ENCODE measurements at regions not wholly inside any gene's neighbourhood (a gene's known extent, or its start where the extent isn't known, plus 50 kb on each side); places are given as distances from the start of the nearest gene placed in this dataset.

GRCh38 chr6:67538032-67538431 lies 1097.0 kb upstream of the ADGRB3 start:
- ATAC-seq (no peak), FAIRE-seq (no peak), DNase-seq (no peak)
- WGBS, 2 donors, result 23 to 50% methylated on average over 1 of the region's 1 CpG
- TF ChIP-seq, protein P1, sequence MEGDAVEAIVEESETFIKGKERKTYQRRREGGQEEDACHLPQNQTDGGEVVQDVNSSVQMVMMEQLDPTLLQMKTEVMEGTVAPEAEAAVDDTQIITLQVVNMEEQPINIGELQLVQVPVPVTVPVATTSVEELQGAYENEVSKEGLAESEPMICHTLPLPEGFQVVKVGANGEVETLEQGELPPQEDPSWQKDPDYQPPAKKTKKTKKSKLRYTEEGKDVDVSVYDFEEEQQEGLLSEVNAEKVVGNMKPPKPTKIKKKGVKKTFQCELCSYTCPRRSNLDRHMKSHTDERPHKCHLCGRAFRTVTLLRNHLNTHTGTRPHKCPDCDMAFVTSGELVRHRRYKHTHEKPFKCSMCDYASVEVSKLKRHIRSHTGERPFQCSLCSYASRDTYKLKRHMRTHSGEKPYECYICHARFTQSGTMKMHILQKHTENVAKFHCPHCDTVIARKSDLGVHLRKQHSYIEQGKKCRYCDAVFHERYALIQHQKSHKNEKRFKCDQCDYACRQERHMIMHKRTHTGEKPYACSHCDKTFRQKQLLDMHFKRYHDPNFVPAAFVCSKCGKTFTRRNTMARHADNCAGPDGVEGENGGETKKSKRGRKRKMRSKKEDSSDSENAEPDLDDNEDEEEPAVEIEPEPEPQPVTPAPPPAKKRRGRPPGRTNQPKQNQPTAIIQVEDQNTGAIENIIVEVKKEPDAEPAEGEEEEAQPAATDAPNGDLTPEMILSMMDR (IDR thresholded peaks at IDR 0.05), result no peak
- intact Hi-C loops (cut with DNase I), result no loop called here
- Histone ChIP-seq H3K27me3 (no peaks in the 10 kb centered on the region), H3K9me3 (no peaks in the 10 kb centered on the region), H3K36me3 (no peaks in the 10 kb centered on the region), H3K4me3 (no peak overlapping the region), H3K27ac (no peak overlapping the region), H3K4me1 (no peaks in the 10 kb centered on the region)

- Histone ChIP-seq H3K4me1 (no peaks in the 10 kb centered on the region), H3K9me3 (no peaks in the 10 kb centered on the region), H3K27ac (no peak overlapping the region), H3K27me3 (no peaks in the 10 kb centered on the region), H3K4me3 (no peak overlapping the region), H3K36me3 (no peaks in the 10 kb centered on the region)
- TF ChIP-seq, protein P1 (IDR thresholded peaks at IDR 0.05), result no peak
- ATAC-seq (no peak), DNase-seq (no peak), FAIRE-seq (no peak)
- WGBS, 2 donors, result 71 to 89% methylated on average over 3 of the region's 3 CpGs
- intact Hi-C loops (cut with DNase I), result no loop called here
Measured at GRCh38 chr6:67535946-67536345, 1099.1 kb upstream of the ADGRB3 start.

DNA sequence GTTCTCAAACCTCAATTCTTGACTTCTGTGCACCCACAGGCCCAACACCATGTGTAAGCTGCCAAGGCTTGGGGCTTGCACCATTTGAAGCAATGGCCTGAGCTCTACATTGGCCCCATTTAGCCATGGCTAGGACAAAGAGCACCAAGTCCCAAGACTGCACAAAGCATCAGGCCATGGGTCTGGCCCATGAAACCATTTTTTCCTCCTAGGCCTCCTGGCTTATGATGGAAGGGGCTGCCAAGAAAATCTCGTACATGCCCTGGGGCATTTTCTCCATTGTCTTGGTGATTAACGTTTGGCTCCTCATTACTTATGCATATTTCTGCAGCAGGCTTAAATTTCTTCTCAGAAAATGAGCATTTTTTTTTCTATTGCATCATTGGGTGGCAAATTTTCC lies 1128.7 kb upstream of the ADGRB3 start:
- no peak for FAIRE-seq
- 39 to 61% methylated on average over 2 of the region's 2 CpGs for WGBS, 2 donors
- TF ChIP-seq, protein P1 (IDR thresholded peaks at IDR 0.05), result no peak
- Histone ChIP-seq H3K36me3 (no peaks in the 10 kb centered on the region), H3K9me3 (no peaks in the 10 kb centered on the region), H3K4me1 (no peaks in the 10 kb centered on the region), H3K27me3 (no peaks in the 10 kb centered on the region), H3K27ac (no peak overlapping the region), H3K4me3 (no peak overlapping the region)
- ATAC-seq, result no peak
- intact Hi-C loops (cut with DNase I), result no loop called here
- no peak for DNase-seq

GRCh38 chr6:67501755-67502154 lies 1133.3 kb upstream of the ADGRB3 start:
- Histone ChIP-seq H3K27ac (no peak overlapping the region), H3K36me3 (no peaks in the 10 kb centered on the region), H3K9me3 (no peaks in the 10 kb centered on the region), H3K4me3 (no peak overlapping the region), H3K27me3 (no peaks in the 10 kb centered on the region), H3K4me1 (no peaks in the 10 kb centered on the region)
- WGBS, 2 donors, result 36 to 48% methylated on average over 5 of the region's 5 CpGs
- intact Hi-C loops (cut with DNase I), result no loop called here
- TF ChIP-seq, protein P1 (IDR thresholded peaks at IDR 0.05), result no peak
- no peak for ATAC-seq
- DNase-seq, result no peak
- no peak for FAIRE-seq

DNA sequence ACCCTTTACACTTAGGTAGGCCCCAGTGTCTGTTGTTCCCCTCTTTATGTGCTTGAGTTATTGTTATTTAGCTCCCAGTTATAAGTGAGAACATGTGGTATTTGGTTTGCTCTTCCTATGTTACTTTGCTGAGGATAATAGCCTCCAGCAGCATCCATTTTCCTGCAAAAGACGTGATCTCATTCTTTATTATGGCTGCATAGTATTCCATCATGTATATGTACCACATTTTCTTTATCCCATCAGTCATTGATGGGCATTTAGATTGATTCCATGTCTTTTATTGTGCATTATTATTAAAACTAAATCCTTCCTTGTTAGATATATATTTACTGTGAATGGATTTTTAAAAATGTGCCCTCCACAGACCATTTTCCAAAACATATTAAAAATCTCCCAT lies 1137.3 kb upstream of the ADGRB3 start:
- intact Hi-C loops (cut with DNase I), result no loop called here
- Histone ChIP-seq H3K9me3 (no peaks in the 10 kb centered on the region), H3K4me1 (no peaks in the 10 kb centered on the region), H3K4me3 (no peak overlapping the region), H3K27me3 (no peaks in the 10 kb centered on the region), H3K36me3 (no peaks in the 10 kb centered on the region), H3K27ac (no peak overlapping the region)
- TF ChIP-seq, protein P1 (IDR thresholded peaks at IDR 0.05), result no peak
- FAIRE-seq, result no peak
- 47 to 76% methylated on average over 1 of the region's 1 CpG for WGBS, 2 donors
- DNase-seq, result no peak
- ATAC-seq, result no peak

Data from pancreas (tissue), 10 donors.